SU-DHL-6 (cell line): ENCODE measurements at regions not wholly inside any gene's neighbourhood (a gene's known extent, or its start where the extent isn't known, plus 50 kb on each side); places are given as distances from the start of the nearest gene placed in this dataset.

Source experiments
- H2AFZ ChIP-seq: fragments of 200-600 bp; sonication (generic); 2 replicates; pipeline ENCODE4 v1.6.1; 2014; ENCODE audit warnings: low read depth, mild to moderate bottlenecking, moderate library complexity, mixed read lengths, antibody characterized with exemption, low read length; ENCODE audit not compliant: severe bottlenecking
- H3F3A ChIP-seq: fragments of 200-600 bp; shearing (Covaris generic); 2 replicates; pipeline ENCODE4 v1.6.0; 2016; ENCODE audit warnings: antibody characterized with exemption, mild to moderate bottlenecking; ENCODE audit not compliant: insufficient read depth
- H3K27ac ChIP-seq: fragments of 200-600 bp; sonication (generic); 2 replicates; pipeline ENCODE4 v1.5.1; 2016; ENCODE audit warnings: low read depth, mild to moderate bottlenecking, low read length, moderate library complexity, mixed read lengths
- H3K27me3 ChIP-seq: fragments of 200-600 bp; sonication (generic), shearing (Covaris generic); 2 replicates; pipeline ENCODE4 v1.6.0; 2014; ENCODE audit warnings: mild to moderate bottlenecking, low read length
- H3K36me3 ChIP-seq: fragments of 200-600 bp; sonication (generic); 2 replicates; pipeline ENCODE4 v1.6.1; 2014; ENCODE audit warnings: mild to moderate bottlenecking, low read length, mixed read lengths
- H3K4me2 ChIP-seq: fragments of 300-600, 200-600 bp; shearing (Covaris generic), sonication (generic); 2 replicates; pipeline ENCODE4 v1.6.0; 2014; ENCODE audit warnings: low read length, low read depth, mild to moderate bottlenecking; ENCODE audit not compliant: poor library complexity, severe bottlenecking
- H3K4me3 ChIP-seq: fragments of 200-600 bp; sonication (generic); 2 replicates; pipeline ENCODE4 v1.5.1; 2014; ENCODE audit warnings: antibody characterized with exemption, low read length, mild to moderate bottlenecking, mixed read lengths; ENCODE audit not compliant: insufficient read depth, poor library complexity, severe bottlenecking
- H3K79me2 ChIP-seq: fragments of 200-600 bp; sonication (generic); 2 replicates; pipeline ENCODE4 v1.6.1; 2014; ENCODE audit warnings: mild to moderate bottlenecking, low read length, moderate library complexity; ENCODE audit not compliant: insufficient read depth
- H3K9ac ChIP-seq: fragments of 200-600 bp; sonication (generic); 2 replicates; pipeline ENCODE4 v1.7.0; 2014; ENCODE audit warnings: mild to moderate bottlenecking, low read length
- H3K9me2 ChIP-seq: fragments of 200-600 bp; sonication (generic); replicated peaks from 2 replicates; pipeline ENCODE4 v1.6.1; 2014; ENCODE audit warnings: low read length; ENCODE audit not compliant: insufficient read depth
- H3K9me3 ChIP-seq: fragments of 200-600 bp; sonication (generic); 2 replicates; pipeline ENCODE4 v1.6.1; 2014; ENCODE audit warnings: low read length, mixed read lengths; ENCODE audit not compliant: insufficient read depth
- H4K20me1 ChIP-seq: fragments of 200-600 bp; sonication (generic); 2 replicates; pipeline ENCODE4 v1.6.1; 2014; ENCODE audit warnings: low read depth, mild to moderate bottlenecking, antibody characterized with exemption, low read length, moderate library complexity, mixed read lengths
- EZH2phosphoT487 ChIP-seq: fragments of 200-600 bp; sonication (generic), shearing (Covaris generic); conservative IDR thresholded peaks from 2 replicates; pipeline ENCODE4 v1.6.1; 2018; ENCODE audit warnings: mild to moderate bottlenecking, antibody characterized with exemption, low read length, moderate library complexity, mixed read lengths
- TF ChIP-seq, protein P1 (sequence below): fragments of 200-600 bp; sonication (generic); IDR thresholded peaks from one replicate; pipeline ENCODE4 v1.5.1; 2017; ENCODE audit warnings: antibody characterized with exemption, mild to moderate bottlenecking, low read length, moderate library complexity; ENCODE audit not compliant: insufficient read depth, poor library complexity, severe bottlenecking

- Histone ChIP-seq H4K20me1 (no peaks in the 10 kb centered on the region), H3K4me2 (no peak overlapping the region), H3K27ac (no peak overlapping the region), H3K9me3 (no peaks in the 10 kb centered on the region), H3K9ac (no peak overlapping the region), H3K36me3 (no peaks in the 10 kb centered on the region), H3F3A (no peaks in the 10 kb centered on the region), H3K9me2 (no peaks in the 10 kb centered on the region), H3K79me2 (no peaks in the 10 kb centered on the region), H3K27me3 (no peaks in the 10 kb centered on the region), H2AFZ (no peak overlapping the region), H3K4me3 (no peak overlapping the region)
- TF ChIP-seq, protein P1, sequence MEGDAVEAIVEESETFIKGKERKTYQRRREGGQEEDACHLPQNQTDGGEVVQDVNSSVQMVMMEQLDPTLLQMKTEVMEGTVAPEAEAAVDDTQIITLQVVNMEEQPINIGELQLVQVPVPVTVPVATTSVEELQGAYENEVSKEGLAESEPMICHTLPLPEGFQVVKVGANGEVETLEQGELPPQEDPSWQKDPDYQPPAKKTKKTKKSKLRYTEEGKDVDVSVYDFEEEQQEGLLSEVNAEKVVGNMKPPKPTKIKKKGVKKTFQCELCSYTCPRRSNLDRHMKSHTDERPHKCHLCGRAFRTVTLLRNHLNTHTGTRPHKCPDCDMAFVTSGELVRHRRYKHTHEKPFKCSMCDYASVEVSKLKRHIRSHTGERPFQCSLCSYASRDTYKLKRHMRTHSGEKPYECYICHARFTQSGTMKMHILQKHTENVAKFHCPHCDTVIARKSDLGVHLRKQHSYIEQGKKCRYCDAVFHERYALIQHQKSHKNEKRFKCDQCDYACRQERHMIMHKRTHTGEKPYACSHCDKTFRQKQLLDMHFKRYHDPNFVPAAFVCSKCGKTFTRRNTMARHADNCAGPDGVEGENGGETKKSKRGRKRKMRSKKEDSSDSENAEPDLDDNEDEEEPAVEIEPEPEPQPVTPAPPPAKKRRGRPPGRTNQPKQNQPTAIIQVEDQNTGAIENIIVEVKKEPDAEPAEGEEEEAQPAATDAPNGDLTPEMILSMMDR, result no peak
- TF ChIP-seq EZH2phosphoT487, result no peak
Observed at GRCh38 chr12:5379749-5380496, 52.0 kb upstream of the NTF3 start.
